Suprapubic skin (tissue), 4 donors: ENCODE measurements at regions not wholly inside any gene's neighbourhood (a gene's known extent, or its start where the extent isn't known, plus 50 kb on each side); places are given as distances from the start of the nearest gene placed in this dataset.

Source experiments
- POLR2A ChIP-seq, 2 donors: fragments of 450-650 bp; IDR thresholded peaks; one replicate each; pipeline ENCODE4 v1.6.1; 2017; ENCODE audit warnings: antibody characterized with exemption in 2 of 2, mild to moderate bottlenecking in 2 of 2, moderate library complexity in 2 of 2
- POLR2AphosphoS5 ChIP-seq, 3 donors: sonication (generic); formaldehyde crosslinking; IDR thresholded peaks; one replicate each; pipeline ENCODE4 v1.6.1; 2017; ENCODE audit warnings: antibody characterized with exemption in 3 of 3
- TF ChIP-seq, protein P1 (sequence below), 2 donors: fragments of 200-600 bp in 1 of 2; fragments of 450-650 bp in 1 of 2; sonication (generic) in 1 of 2; IDR thresholded peaks; one replicate each; pipeline ENCODE4 v1.5.1; 2016 to 2019; ENCODE audit warnings: antibody characterized with exemption in 2 of 2, mild to moderate bottlenecking in 1 of 2, moderate library complexity in 1 of 2

DNA sequence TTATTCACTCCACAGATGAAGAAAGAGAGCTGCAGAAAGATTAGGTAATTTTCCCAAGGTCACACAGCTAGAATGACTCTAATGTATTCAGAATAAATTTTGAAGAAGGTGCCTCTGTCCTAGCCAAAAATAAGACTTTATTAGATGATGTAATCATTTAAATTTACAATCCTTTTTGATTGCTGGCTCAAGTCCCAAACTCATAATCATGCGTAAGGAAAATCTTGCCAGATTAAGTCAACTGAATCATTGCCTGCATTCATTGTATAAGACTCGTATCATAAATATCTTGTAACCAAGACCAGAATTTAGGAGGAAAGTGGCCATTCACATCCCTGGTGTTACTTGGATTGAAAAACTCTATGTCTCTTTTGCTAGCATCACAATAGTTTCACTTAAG lies 53.1 kb upstream of the STK39 start:
- TF ChIP-seq, protein P1, sequence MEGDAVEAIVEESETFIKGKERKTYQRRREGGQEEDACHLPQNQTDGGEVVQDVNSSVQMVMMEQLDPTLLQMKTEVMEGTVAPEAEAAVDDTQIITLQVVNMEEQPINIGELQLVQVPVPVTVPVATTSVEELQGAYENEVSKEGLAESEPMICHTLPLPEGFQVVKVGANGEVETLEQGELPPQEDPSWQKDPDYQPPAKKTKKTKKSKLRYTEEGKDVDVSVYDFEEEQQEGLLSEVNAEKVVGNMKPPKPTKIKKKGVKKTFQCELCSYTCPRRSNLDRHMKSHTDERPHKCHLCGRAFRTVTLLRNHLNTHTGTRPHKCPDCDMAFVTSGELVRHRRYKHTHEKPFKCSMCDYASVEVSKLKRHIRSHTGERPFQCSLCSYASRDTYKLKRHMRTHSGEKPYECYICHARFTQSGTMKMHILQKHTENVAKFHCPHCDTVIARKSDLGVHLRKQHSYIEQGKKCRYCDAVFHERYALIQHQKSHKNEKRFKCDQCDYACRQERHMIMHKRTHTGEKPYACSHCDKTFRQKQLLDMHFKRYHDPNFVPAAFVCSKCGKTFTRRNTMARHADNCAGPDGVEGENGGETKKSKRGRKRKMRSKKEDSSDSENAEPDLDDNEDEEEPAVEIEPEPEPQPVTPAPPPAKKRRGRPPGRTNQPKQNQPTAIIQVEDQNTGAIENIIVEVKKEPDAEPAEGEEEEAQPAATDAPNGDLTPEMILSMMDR (IDR thresholded peaks at IDR 0.05) = no peak
- TF ChIP-seq POLR2AphosphoS5 (IDR thresholded peaks at IDR 0.05) (no peak), POLR2A (IDR thresholded peaks at IDR 0.05) (no peak)
